22Rv1 (cell line): ENCODE measurements at regions not wholly inside any gene's neighbourhood (a gene's known extent, or its start where the extent isn't known, plus 50 kb on each side); places are given as distances from the start of the nearest gene placed in this dataset.

ENCODE experiments used
- H3K27ac ChIP-seq: fragments of 450-650 bp; 2 replicates; pipeline ENCODE4 v1.5.1; 2017
- CTCF ChIP-seq: fragments of 450-650 bp; IDR thresholded peaks from 2 replicates; pipeline ENCODE4 v1.5.1; 2017; ENCODE audit warnings: mild to moderate bottlenecking
- ZFX ChIP-seq: fragments of 450-650 bp; IDR thresholded peaks from 2 replicates; pipeline ENCODE4 v1.6.1; 2017; ENCODE audit warnings: antibody characterized with exemption, borderline replicate concordance

GRCh38 chr10:124288928-124289850, 129.5 kb downstream of the OAT start:
- H3K27ac ChIP-seq = no peak overlapping the region
- TF ChIP-seq ZFX (no peak), CTCF (no peak)

- TF ChIP-seq ZFX (no peak), CTCF (no peak)
Measured at GRCh38 chr10:124288486-124288885, 130.2 kb downstream of the OAT start.

GRCh38 chr10:124287791-124288190, 130.9 kb downstream of the OAT start:
- no peak overlapping the region for H3K27ac ChIP-seq
- TF ChIP-seq ZFX = no peak
- TF ChIP-seq CTCF = no peak

More at GRCh38 chr10:124288486-124288885, 130.2 kb downstream of the OAT start:
- no peak overlapping the region for H3K27ac ChIP-seq

- H3K27ac ChIP-seq = no peak overlapping the region
- TF ChIP-seq ZFX (no peak), CTCF (no peak)
Measured at GRCh38 chr10:124287071-124287685, 131.5 kb downstream of the OAT start.

- no peak overlapping the region for H3K27ac ChIP-seq
- TF ChIP-seq ZFX = no peak
- TF ChIP-seq CTCF = no peak
Measured at GRCh38 chr10:124286621-124287020, 132.1 kb downstream of the OAT start.

- TF ChIP-seq CTCF = no peak
- TF ChIP-seq ZFX = no peak
- H3K27ac ChIP-seq = no peak overlapping the region
Measured at GRCh38 chr10:124285587-124286527, 132.9 kb downstream of the OAT start.
